SK-N-SH (cell line): ENCODE measurements at regions not wholly inside any gene's neighbourhood (a gene's known extent, or its start where the extent isn't known, plus 50 kb on each side); places are given as distances from the start of the nearest gene placed in this dataset.

Source experiments
- CTCF ChIA-PET: fragments of 300-600, 350-600 bp; formaldehyde crosslinking; extraction: SDS; loops from one replicate; lab custom pipeline; 2021; lab: Yijun Ruan, JAX
- POLR2A ChIA-PET: fragments of 350-600 bp; sonication (Branson Sonifier 250); formaldehyde crosslinking; extraction: SDS; loops from one replicate; lab custom pipeline; 2020; ENCODE audit warnings: antibody characterized with exemption, inconsistent platforms; lab: Yijun Ruan, JAX
- DNase-seq: peaks from one replicate; pipeline ENCODE4 v3.0.0; 2012
- H2AFZ ChIP-seq: fragments of 200-600 bp; sonication (generic); 2 replicates; pipeline ENCODE4 v1.8.1; 2016; ENCODE audit warnings: antibody characterized with exemption, mild to moderate bottlenecking, low read depth
- H3F3A ChIP-seq: fragments of 200-600 bp; sonication (generic); replicated peaks from 2 replicates; pipeline ENCODE3; 2016; ENCODE audit warnings: antibody characterized with exemption, mild to moderate bottlenecking; ENCODE audit not compliant: insufficient read depth
- H3K27ac ChIP-seq, 2 experiments: fragments of 200-500 bp in 1 of 2; fragments of 200-600 bp in 1 of 2; sonication (Bioruptor generic) in 1 of 2; sonication (generic), shearing (Covaris generic) in 1 of 2; 2 replicates each; pipeline versions ENCODE4 v1.5.1 to v1.6.1; 2014 to 2016; ENCODE audit warnings: low read depth in 2 of 2, inconsistent platforms in 1 of 2, low read length in 1 of 2, mild to moderate bottlenecking in 1 of 2, mixed read lengths in 1 of 2
- H3K27me3 ChIP-seq: fragments of 200-600 bp; sonication (generic), shearing (Covaris generic); 2 replicates; pipeline ENCODE4 v1.6.1; 2016; ENCODE audit warnings: mixed run types; ENCODE audit not compliant: insufficient read depth
- H3K36me3 ChIP-seq, 2 experiments: fragments of 200-500 bp in 1 of 2; fragments of 200-600 bp in 1 of 2; sonication (Bioruptor generic) in 1 of 2; sonication (generic) in 1 of 2; replicated peaks in 1 of 2; 2 replicates each; pipeline versions ENCODE3 to v1.5.1; 2014 to 2016; ENCODE audit warnings: low read length in 1 of 2, mild to moderate bottlenecking in 1 of 2; ENCODE audit not compliant: insufficient read depth in 2 of 2, control insufficient read depth in 1 of 2
- H3K4me1 ChIP-seq, 2 experiments: fragments of 200-500 bp in 1 of 2; fragments of 200-600 bp in 1 of 2; sonication (Bioruptor generic) in 1 of 2; sonication (generic), shearing (Covaris generic) in 1 of 2; 2 replicates each; pipeline versions ENCODE4 v1.5.1 to v1.6.1; 2014 to 2016; ENCODE audit warnings: low read depth in 1 of 2, low read length in 1 of 2, mixed run types in 1 of 2; ENCODE audit not compliant: insufficient read depth in 2 of 2, control insufficient read depth in 1 of 2
- H3K4me2 ChIP-seq: fragments of 200-600 bp; sonication (generic), shearing (Covaris generic); 2 replicates; pipeline ENCODE4 v1.6.1; 2017; ENCODE audit warnings: mixed run types
- H3K4me3 ChIP-seq, 2 experiments: fragments of 200-500 bp in 1 of 2; fragments of 200-600 bp in 1 of 2; sonication (Bioruptor generic) in 1 of 2; sonication (generic), shearing (Covaris generic) in 1 of 2; 2 replicates each; pipeline versions ENCODE4 v1.5.1 to v1.8.1; 2014 to 2016; ENCODE audit warnings: low read depth in 2 of 2, inconsistent platforms in 1 of 2, low read length in 1 of 2, mild to moderate bottlenecking in 1 of 2, mixed read lengths in 1 of 2, moderate library complexity in 1 of 2
- H3K79me2 ChIP-seq: fragments of 200-600 bp; sonication (generic); 2 replicates; pipeline ENCODE4 v1.8.1; 2017; ENCODE audit warnings: mild to moderate bottlenecking; ENCODE audit not compliant: insufficient read depth
- H3K9ac ChIP-seq: fragments of 200-600 bp; sonication (generic); 2 replicates; pipeline ENCODE4 v1.6.1; 2017; ENCODE audit warnings: mixed run types
- H3K9me2 ChIP-seq: fragments of 200-600 bp; sonication (generic); 2 replicates; pipeline ENCODE4 v1.6.1; 2017; ENCODE audit warnings: mixed run types
- H3K9me3 ChIP-seq: fragments of 200-600 bp; sonication (generic); 2 replicates; pipeline ENCODE4 v1.6.1; 2017; ENCODE audit warnings: mixed run types, mild to moderate bottlenecking, moderate library complexity
- H4K20me1 ChIP-seq: fragments of 200-600 bp; sonication (generic); 2 replicates; pipeline ENCODE4 v1.6.1; 2017; ENCODE audit warnings: mild to moderate bottlenecking, mixed run types; ENCODE audit not compliant: insufficient read depth
- CHD2 ChIP-seq: fragments of 150-350 bp; IDR thresholded peaks from 2 replicates; pipeline ENCODE4 v1.6.1; 2018; ENCODE audit warnings: low read length; ENCODE audit not compliant: partially characterized antibody
- FOSL2 ChIP-seq: IDR thresholded peaks from 2 replicates; pipeline ENCODE4 v1.4.0; 2012; ENCODE audit warnings: low read depth, mild to moderate bottlenecking, moderate library complexity, borderline replicate concordance
- FOXJ3 ChIP-seq: sonication (generic); formaldehyde crosslinking; IDR thresholded peaks from 2 replicates; pipeline ENCODE4 v1.5.1; 2020; ENCODE audit warnings: mild to moderate bottlenecking, missing genetic modification reagents
- FOXM1 ChIP-seq: IDR thresholded peaks from 2 replicates; pipeline ENCODE4 v1.4.0; 2012; ENCODE audit warnings: low read depth, mild to moderate bottlenecking
- MEF2A ChIP-seq: IDR thresholded peaks from 2 replicates; pipeline ENCODE4 v1.4.0; 2012; ENCODE audit warnings: low read depth, borderline replicate concordance
- NRF1 ChIP-seq: IDR thresholded peaks from 2 replicates; pipeline ENCODE4 v1.6.1; 2012; ENCODE audit warnings: low read depth, mild to moderate bottlenecking, low read length
- RFX5 ChIP-seq: IDR thresholded peaks from 2 replicates; pipeline ENCODE4 v1.6.1; 2012; ENCODE audit warnings: mild to moderate bottlenecking, improper control_type of control experiment, low read length
- RXRA ChIP-seq: IDR thresholded peaks from 2 replicates; pipeline ENCODE4 v1.4.0; 2012; ENCODE audit warnings: low read depth, mild to moderate bottlenecking, borderline replicate concordance
- SMC3 ChIP-seq: IDR thresholded peaks from 2 replicates; pipeline ENCODE4 v1.6.1; 2012; ENCODE audit warnings: low read depth, low read length, improper control_type of control experiment
- TAF1 ChIP-seq: IDR thresholded peaks from 2 replicates; pipeline ENCODE4 v1.6.1; 2012; ENCODE audit warnings: low read depth, mild to moderate bottlenecking, low read length, moderate library complexity, borderline replicate concordance
- YY1 ChIP-seq: IDR thresholded peaks from 2 replicates; pipeline ENCODE4 v1.4.0; 2012; ENCODE audit warnings: low read depth, mild to moderate bottlenecking
- WGBS: methylation state at CpG from one replicate; pipeline ENCODE4 v1.1.6; 2017; ENCODE audit warnings: low lambda C conversion rate; 5-methylcytosine and 5-hydroxymethylcytosine counted together
- TF ChIP-seq, protein P1 (sequence below): IDR thresholded peaks from 2 replicates; pipeline ENCODE4 v1.4.0; 2012; ENCODE audit warnings: low read depth
- TF ChIP-seq, protein P2 (sequence below): IDR thresholded peaks from 2 replicates; pipeline ENCODE4 v1.4.0; 2012; ENCODE audit warnings: low read depth, borderline replicate concordance
- TF ChIP-seq, protein P3 (sequence below): IDR thresholded peaks from 2 replicates; pipeline ENCODE4 v1.6.1; 2012; ENCODE audit warnings: mild to moderate bottlenecking, low read depth, low read length, moderate library complexity

DNA sequence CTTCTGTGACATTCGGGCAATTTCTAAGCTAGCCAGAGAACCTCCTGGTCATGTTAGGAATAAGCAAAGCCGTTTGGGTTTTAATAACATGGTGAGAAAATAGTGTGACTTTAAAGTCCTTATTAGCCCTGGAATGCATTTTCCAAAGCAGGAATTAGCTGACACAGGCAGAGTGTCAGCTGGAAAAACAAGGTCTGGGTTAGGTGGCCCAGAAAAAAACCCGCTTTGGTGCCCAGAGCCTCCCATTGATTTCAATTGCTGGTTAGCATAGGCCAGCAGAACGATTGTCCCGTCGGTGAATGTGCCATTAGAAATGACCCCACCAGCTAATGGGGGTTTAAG lies 62.1 kb upstream of the CPEB4 start:
- no peak overlapping the region; a peak in 1 of 4 replicates for H3K27ac ChIP-seq
- no peaks in the 10 kb centered on the region for H3F3A ChIP-seq
- ChIA-PET POLR2A (no interaction called here), CTCF (interaction anchor here (1.4 to 1.7 kb wide), 2 partner anchors 99 to 105 kb away, joined by 3 read pairs; no protein-coding TSS in a partner anchor)
- no peaks in the 10 kb centered on the region for H3K27me3 ChIP-seq
- H2AFZ ChIP-seq = no peak overlapping the region
- H3K9me2 ChIP-seq = no peaks in the 10 kb centered on the region
- H3K4me2 ChIP-seq = no peak overlapping the region
- WGBS = 85% methylated on average over 6 of the region's 6 CpGs
- no peaks in the 10 kb centered on the region for H3K9me3 ChIP-seq
- DNase-seq = no peak
- H3K4me3 ChIP-seq = no peak overlapping the region
- H3K9ac ChIP-seq = no peak overlapping the region
- TF ChIP-seq MEF2A (no peak), YY1 (no peak), CHD2 (no peak), RXRA (no peak), SMC3 (no peak), NRF1 (no peak), FOXJ3 (CRISPR knock-in tag) (no peak), TAF1 (no peak), FOSL2 (no peak), FOXM1 (no peak), RFX5 (no peak)
- TF ChIP-seq, protein P1, sequence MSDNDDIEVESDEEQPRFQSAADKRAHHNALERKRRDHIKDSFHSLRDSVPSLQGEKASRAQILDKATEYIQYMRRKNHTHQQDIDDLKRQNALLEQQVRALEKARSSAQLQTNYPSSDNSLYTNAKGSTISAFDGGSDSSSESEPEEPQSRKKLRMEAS = no peak
- TF ChIP-seq, protein P2, sequence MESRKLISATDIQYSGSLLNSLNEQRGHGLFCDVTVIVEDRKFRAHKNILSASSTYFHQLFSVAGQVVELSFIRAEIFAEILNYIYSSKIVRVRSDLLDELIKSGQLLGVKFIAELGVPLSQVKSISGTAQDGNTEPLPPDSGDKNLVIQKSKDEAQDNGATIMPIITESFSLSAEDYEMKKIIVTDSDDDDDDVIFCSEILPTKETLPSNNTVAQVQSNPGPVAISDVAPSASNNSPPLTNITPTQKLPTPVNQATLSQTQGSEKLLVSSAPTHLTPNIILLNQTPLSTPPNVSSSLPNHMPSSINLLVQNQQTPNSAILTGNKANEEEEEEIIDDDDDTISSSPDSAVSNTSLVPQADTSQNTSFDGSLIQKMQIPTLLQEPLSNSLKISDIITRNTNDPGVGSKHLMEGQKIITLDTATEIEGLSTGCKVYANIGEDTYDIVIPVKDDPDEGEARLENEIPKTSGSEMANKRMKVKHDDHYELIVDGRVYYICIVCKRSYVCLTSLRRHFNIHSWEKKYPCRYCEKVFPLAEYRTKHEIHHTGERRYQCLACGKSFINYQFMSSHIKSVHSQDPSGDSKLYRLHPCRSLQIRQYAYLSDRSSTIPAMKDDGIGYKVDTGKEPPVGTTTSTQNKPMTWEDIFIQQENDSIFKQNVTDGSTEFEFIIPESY = no peak
- TF ChIP-seq, protein P3, sequence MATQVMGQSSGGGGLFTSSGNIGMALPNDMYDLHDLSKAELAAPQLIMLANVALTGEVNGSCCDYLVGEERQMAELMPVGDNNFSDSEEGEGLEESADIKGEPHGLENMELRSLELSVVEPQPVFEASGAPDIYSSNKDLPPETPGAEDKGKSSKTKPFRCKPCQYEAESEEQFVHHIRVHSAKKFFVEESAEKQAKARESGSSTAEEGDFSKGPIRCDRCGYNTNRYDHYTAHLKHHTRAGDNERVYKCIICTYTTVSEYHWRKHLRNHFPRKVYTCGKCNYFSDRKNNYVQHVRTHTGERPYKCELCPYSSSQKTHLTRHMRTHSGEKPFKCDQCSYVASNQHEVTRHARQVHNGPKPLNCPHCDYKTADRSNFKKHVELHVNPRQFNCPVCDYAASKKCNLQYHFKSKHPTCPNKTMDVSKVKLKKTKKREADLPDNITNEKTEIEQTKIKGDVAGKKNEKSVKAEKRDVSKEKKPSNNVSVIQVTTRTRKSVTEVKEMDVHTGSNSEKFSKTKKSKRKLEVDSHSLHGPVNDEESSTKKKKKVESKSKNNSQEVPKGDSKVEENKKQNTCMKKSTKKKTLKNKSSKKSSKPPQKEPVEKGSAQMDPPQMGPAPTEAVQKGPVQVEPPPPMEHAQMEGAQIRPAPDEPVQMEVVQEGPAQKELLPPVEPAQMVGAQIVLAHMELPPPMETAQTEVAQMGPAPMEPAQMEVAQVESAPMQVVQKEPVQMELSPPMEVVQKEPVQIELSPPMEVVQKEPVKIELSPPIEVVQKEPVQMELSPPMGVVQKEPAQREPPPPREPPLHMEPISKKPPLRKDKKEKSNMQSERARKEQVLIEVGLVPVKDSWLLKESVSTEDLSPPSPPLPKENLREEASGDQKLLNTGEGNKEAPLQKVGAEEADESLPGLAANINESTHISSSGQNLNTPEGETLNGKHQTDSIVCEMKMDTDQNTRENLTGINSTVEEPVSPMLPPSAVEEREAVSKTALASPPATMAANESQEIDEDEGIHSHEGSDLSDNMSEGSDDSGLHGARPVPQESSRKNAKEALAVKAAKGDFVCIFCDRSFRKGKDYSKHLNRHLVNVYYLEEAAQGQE = no peak
- no peaks in the 10 kb centered on the region for H3K79me2 ChIP-seq
- H3K36me3 ChIP-seq = no peaks in the 10 kb centered on the region
- H3K4me1 ChIP-seq = peaks cover 0 to 8% of the 10 kb centered on the region in 2 experiments; a peak in 1 of 4 replicates
- no peaks in the 10 kb centered on the region for H4K20me1 ChIP-seq
